IMR-90 (cell line): ENCODE measurements at regions not wholly inside any gene's neighbourhood (a gene's known extent, or its start where the extent isn't known, plus 50 kb on each side); places are given as distances from the start of the nearest gene placed in this dataset.

Experiments
- ATAC-seq: fragments of 200-7000 bp; cut with Tn5 transposase; 2 replicates; pipeline ENCODE4 v1.9.1; 2020; ENCODE audit warnings: low read depth, mild to moderate bottlenecking, moderate library complexity
- BruUV-seq: library from RNA; stranded (reverse); fragments of 400-500 nt; replicated peaks from 2 replicates; lab custom pipeline; 2021; lab: Mats Ljungman, UMichigan
- CTCF ChIA-PET: fragments of 300-600 bp; formaldehyde crosslinking; extraction: SDS; loops from one replicate; lab custom pipeline; 2021; ENCODE audit warnings: antibody characterized with exemption; lab: Yijun Ruan, JAX
- POLR2A ChIA-PET: fragments of 300-600 bp; sonication (Branson Sonifier 250); formaldehyde crosslinking; loops from one replicate; lab custom pipeline; 2022; ENCODE audit warnings: antibody characterized with exemption; ENCODE audit not compliant: unreplicated experiment; lab: Charles Lee
- DNase-seq: peaks from one replicate; pipeline ENCODE4 v3.0.0; 2013
- H2AFZ ChIP-seq: replicated peaks from 2 replicates; pipeline ENCODE3; 2013; ENCODE audit warnings: low read length, mild to moderate bottlenecking; ENCODE audit not compliant: poor library complexity
- H2AK5ac ChIP-seq: 2 replicates; pipeline ENCODE4 v1.6.1; 2013; ENCODE audit warnings: low read depth, low read length, inconsistent platforms
- H2AK9ac ChIP-seq: replicated peaks from 2 replicates; pipeline ENCODE3; 2013; ENCODE audit warnings: mild to moderate bottlenecking, low read depth, low read length, moderate library complexity; ENCODE audit not compliant: poor library complexity
- H2BK120ac ChIP-seq: 2 replicates; pipeline ENCODE4 v1.6.1; 2013; ENCODE audit warnings: low read depth, low read length, inconsistent platforms
- H2BK15ac ChIP-seq: 3 replicates; pipeline ENCODE4 v1.6.1; 2013; ENCODE audit warnings: low read depth, low read length, inconsistent platforms
- H2BK20ac ChIP-seq: 2 replicates; pipeline ENCODE4 v1.6.1; 2013; ENCODE audit warnings: low read depth, mild to moderate bottlenecking, inconsistent platforms, low read length, moderate library complexity
- H2BK5ac ChIP-seq: 2 replicates; pipeline ENCODE4 v1.6.1; 2013; ENCODE audit warnings: mild to moderate bottlenecking, low read depth, low read length, inconsistent platforms; ENCODE audit not compliant: poor library complexity, severe bottlenecking
- H3K14ac ChIP-seq: replicated peaks from 2 replicates; pipeline ENCODE4 v1.6.1; 2013; ENCODE audit warnings: low read depth, low read length, inconsistent platforms
- H3K18ac ChIP-seq: 2 replicates; pipeline ENCODE4 v1.6.1; 2013; ENCODE audit warnings: low read depth, low read length, control low read depth
- H3K23ac ChIP-seq: 2 replicates; pipeline ENCODE4 v1.6.1; 2013; ENCODE audit warnings: low read depth, low read length, inconsistent platforms
- H3K27ac ChIP-seq: 2 replicates; pipeline ENCODE4 v1.5.1; 2013; ENCODE audit warnings: mild to moderate bottlenecking, control low read depth, low read length; ENCODE audit not compliant: insufficient read depth
- H3K27me3 ChIP-seq: 2 replicates; pipeline ENCODE4 v1.6.1; 2013; ENCODE audit warnings: low read length; ENCODE audit not compliant: control insufficient read depth, insufficient read depth
- H3K36me3 ChIP-seq: 2 replicates; pipeline ENCODE4 v1.6.1; 2013; ENCODE audit warnings: low read length, mixed read lengths; ENCODE audit not compliant: control insufficient read depth, insufficient read depth
- H3K4ac ChIP-seq: 2 replicates; pipeline ENCODE4 v1.6.1; 2013; ENCODE audit warnings: low read depth, low read length, inconsistent platforms
- H3K4me1 ChIP-seq: 2 replicates; pipeline ENCODE4 v1.6.1; 2013; ENCODE audit warnings: low read length, mixed read lengths; ENCODE audit not compliant: control insufficient read depth, insufficient read depth
- H3K4me2 ChIP-seq: 2 replicates; pipeline ENCODE4 v1.6.1; 2013; ENCODE audit warnings: low read depth, mild to moderate bottlenecking, control low read depth, low read length, moderate library complexity
- H3K4me3 ChIP-seq: 2 replicates; pipeline ENCODE4 v1.5.1; 2013; ENCODE audit warnings: low read depth, mild to moderate bottlenecking, control low read depth, low read length, moderate library complexity; ENCODE audit not compliant: insufficient read depth
- H3K56ac ChIP-seq: 2 replicates; pipeline ENCODE4 v1.6.1; 2013; ENCODE audit warnings: low read length, inconsistent platforms; ENCODE audit not compliant: insufficient read depth; ENCODE audit errors: extremely low read depth
- H3K79me1 ChIP-seq, 2 experiments: 2 replicates each; pipeline ENCODE4 v1.6.1; 2013; ENCODE audit warnings: low read length in 2 of 2, inconsistent platforms in 1 of 2, low read depth in 1 of 2
- H3K9ac ChIP-seq: 2 replicates; pipeline ENCODE4 v1.6.1; 2013; ENCODE audit warnings: low read depth, low read length, control low read depth
- H3K9me1 ChIP-seq: 2 replicates; pipeline ENCODE4 v1.6.1; 2013; ENCODE audit warnings: low read length, inconsistent platforms; ENCODE audit not compliant: insufficient read depth
- H3K9me3 ChIP-seq: 2 replicates; pipeline ENCODE4 v1.6.1; 2013; ENCODE audit warnings: low read length; ENCODE audit not compliant: control insufficient read depth, insufficient read depth
- H4K20me1 ChIP-seq: 2 replicates; pipeline ENCODE4 v1.6.1; 2013; ENCODE audit warnings: low read length, inconsistent platforms; ENCODE audit not compliant: insufficient read depth
- H4K5ac ChIP-seq: 2 replicates; pipeline ENCODE4 v1.6.1; 2013; ENCODE audit warnings: mild to moderate bottlenecking, low read depth, low read length, control low read depth
- H4K8ac ChIP-seq, 2 experiments: 2 replicates each; pipeline ENCODE4 v1.6.1; 2013; ENCODE audit warnings: low read depth in 2 of 2, low read length in 2 of 2, control low read depth in 1 of 2, inconsistent platforms in 1 of 2
- H4K91ac ChIP-seq: 2 replicates; pipeline ENCODE4 v1.6.1; 2013; ENCODE audit warnings: low read depth, low read length, inconsistent platforms; ENCODE audit not compliant: insufficient read depth
- BHLHE40 ChIP-seq: fragments of 150-350 bp; IDR thresholded peaks from 2 replicates; pipeline ENCODE4 v1.6.1; 2016; ENCODE audit warnings: mild to moderate bottlenecking, low read depth, low read length
- CEBPB ChIP-seq: IDR thresholded peaks from 2 replicates; pipeline ENCODE4 v1.6.1; 2012; ENCODE audit warnings: low read depth, low read length, improper control_type of control experiment
- CHD1 ChIP-seq: IDR thresholded peaks from 2 replicates; pipeline ENCODE4 v1.6.1; 2012; ENCODE audit warnings: low read depth, low read length, improper control_type of control experiment
- FOS ChIP-seq: fragments of 150-350 bp; IDR thresholded peaks from 2 replicates; pipeline ENCODE4 v1.6.1; 2016; ENCODE audit warnings: low read depth, low read length
- MAFK ChIP-seq: IDR thresholded peaks from 2 replicates; pipeline ENCODE4 v1.6.1; 2012; ENCODE audit warnings: low read depth, low read length, improper control_type of control experiment
- MAZ ChIP-seq: IDR thresholded peaks from 2 replicates; pipeline ENCODE4 v1.6.1; 2012; ENCODE audit warnings: low read depth, mild to moderate bottlenecking, low read length, improper control_type of control experiment, moderate library complexity, borderline replicate concordance
- MXI1 ChIP-seq: IDR thresholded peaks from 2 replicates; pipeline ENCODE4 v1.6.1; 2012; ENCODE audit warnings: low read depth, mild to moderate bottlenecking, low read length, moderate library complexity, borderline replicate concordance
- RCOR1 ChIP-seq: IDR thresholded peaks from 2 replicates; pipeline ENCODE4 v1.6.1; 2012; ENCODE audit warnings: mild to moderate bottlenecking, low read length, improper control_type of control experiment; ENCODE audit not compliant: insufficient replicate concordance
- RFX5 ChIP-seq: IDR thresholded peaks from 2 replicates; pipeline ENCODE4 v1.8.0; 2012; ENCODE audit warnings: low read depth, mild to moderate bottlenecking, low read length, moderate library complexity
- SMC3 ChIP-seq: fragments of 150-350 bp; IDR thresholded peaks from 2 replicates; pipeline ENCODE4 v1.6.1; 2016; ENCODE audit warnings: low read depth, mild to moderate bottlenecking, antibody characterized with exemption, low read length, moderate library complexity
- USF2 ChIP-seq: fragments of 150-350 bp; IDR thresholded peaks from 2 replicates; pipeline ENCODE4 v1.6.1; 2017; ENCODE audit warnings: mild to moderate bottlenecking, antibody characterized with exemption, low read length, low read depth
- whole genome bisulfite sequencing, 2 experiments: methylation state at CpG; one replicate each; pipeline versions ENCODE4 v1.1.5 to v1.1.7; 2013; ENCODE audit warnings: missing lambda C conversion rate in 2 of 2; ENCODE audit not compliant: insufficient read length in 1 of 2; ENCODE audit errors: extremely low coverage in 2 of 2; 5-methylcytosine and 5-hydroxymethylcytosine counted together
- dilution Hi-C: fragments of 300-500 bp; cut with HindIII; formaldehyde crosslinking; loops from one replicate; pipeline ENCODE4 v1.14.3; 2018; ENCODE audit warnings: low sequenced_read_pairs; ENCODE audit not compliant: unreplicated experiment
- in situ Hi-C: fragments of 300-500 bp; cut with MboI; formaldehyde crosslinking; loops from 3 replicates; pipeline ENCODE4 v1.14.3; 2019; ENCODE audit warnings: low sequenced_read_pairs, inconsistent platforms, mixed read lengths
- intact Hi-C: fragments of 100-400 bp; cut with micrococcal nuclease; formaldehyde crosslinking; loops from 2 replicates; pipeline ENCODE4 v1.10.0; 2022
- TF ChIP-seq, protein P1 (sequence below): conservative IDR thresholded peaks from 2 replicates; pipeline ENCODE4 v1.5.1; 2012; ENCODE audit warnings: mild to moderate bottlenecking, low read depth, low read length, improper control_type of control experiment
- TF ChIP-seq, protein P2 (sequence below): fragments of 150-350 bp; IDR thresholded peaks from 2 replicates; pipeline ENCODE4 v1.6.1; 2016; ENCODE audit warnings: low read depth, mild to moderate bottlenecking, low read length, moderate library complexity, borderline replicate concordance

DNA sequence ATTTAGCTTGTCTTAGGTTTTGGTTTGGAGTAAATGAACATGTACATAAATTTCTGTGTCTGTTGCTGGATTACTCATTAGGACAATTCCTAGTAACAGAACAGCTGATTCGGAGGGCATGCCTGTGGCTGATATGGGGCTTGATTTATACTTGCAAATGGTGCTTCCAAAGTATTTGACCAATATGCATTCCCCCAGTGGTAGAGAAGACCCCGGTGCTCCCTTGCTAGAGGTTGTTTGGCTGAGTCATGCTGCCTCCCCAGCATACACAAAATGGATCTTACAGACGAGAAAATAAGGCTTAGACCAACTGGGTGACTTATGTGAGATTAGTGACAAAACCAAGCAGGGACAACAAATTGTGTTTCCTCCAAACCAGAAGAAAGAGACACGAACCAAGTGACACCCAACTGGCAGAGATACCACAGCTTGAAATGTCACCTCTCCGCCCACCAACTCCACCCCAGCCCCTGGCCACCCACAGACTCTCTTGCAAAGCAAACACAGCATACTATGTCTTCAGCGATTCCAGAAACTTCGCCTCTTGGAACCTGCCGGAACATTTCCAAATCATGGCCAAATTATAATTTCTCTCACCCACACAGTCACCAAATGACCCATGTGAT is 75.9 kb upstream of the ETS2 start:
- CTCF ChIA-PET = interaction anchor here (2.3 kb wide), 1 partner anchor 408 kb away, joined by 8 read pairs; no protein-coding TSS in a partner anchor
- intact Hi-C loops = loop anchor here (10.0 kb wide), 1 partner anchor 185 kb away; no protein-coding TSS in a partner anchor

More for the DNA sequence above, 75.9 kb upstream of the ETS2 start:
- H2BK15ac ChIP-seq = no peak overlapping the region
- H3K27me3 ChIP-seq = peaks cover 13% of the 10 kb centered on the region
- H2AK9ac ChIP-seq = no peak overlapping the region
- POLR2A ChIA-PET = no interaction called here
- H4K8ac ChIP-seq = no peak overlapping the region
- H2BK5ac ChIP-seq = no peak overlapping the region
- no peak overlapping the region for H2BK20ac ChIP-seq
- no peak overlapping the region for H4K91ac ChIP-seq
- H3K9me1 ChIP-seq = no peaks in the 10 kb centered on the region
- H2AFZ ChIP-seq = no peak overlapping the region
- DNase-seq = peak; percentile 9
- no peak overlapping the region for H4K5ac ChIP-seq
- in situ Hi-C loops = loop anchor here (10.0 kb wide), 1 partner anchor 395 kb away; no protein-coding TSS in a partner anchor
- 70% methylated on average over 2 of the region's 8 CpGs; no CpG with 5 or more reads in 1 of the 2 experiments for WGBS, 2 experiments
- H3K79me1 ChIP-seq = no peaks in the 10 kb centered on the region
- no peak overlapping the region for H3K4me3 ChIP-seq
- peaks cover 11% of the 10 kb centered on the region for H3K9me3 ChIP-seq
- no peaks in the 10 kb centered on the region for H3K36me3 ChIP-seq
- no peak overlapping the region for H3K23ac ChIP-seq
- H3K14ac ChIP-seq = no peak overlapping the region
- H2AK5ac ChIP-seq = no peak overlapping the region
- no peaks in the 10 kb centered on the region for H4K20me1 ChIP-seq
- no peak overlapping the region for H3K4ac ChIP-seq
- no peak overlapping the region for H3K18ac ChIP-seq
- no peak for ATAC-seq
- TF ChIP-seq MAFK (no peak), CHD1 (no peak), RFX5 (no peak), RCOR1 (no peak), CEBPB (no peak), MAZ (no peak), SMC3 (no peak), FOS (no peak), BHLHE40 (no peak), MXI1 (no peak), USF2 (no peak)
- TF ChIP-seq, protein P1, sequence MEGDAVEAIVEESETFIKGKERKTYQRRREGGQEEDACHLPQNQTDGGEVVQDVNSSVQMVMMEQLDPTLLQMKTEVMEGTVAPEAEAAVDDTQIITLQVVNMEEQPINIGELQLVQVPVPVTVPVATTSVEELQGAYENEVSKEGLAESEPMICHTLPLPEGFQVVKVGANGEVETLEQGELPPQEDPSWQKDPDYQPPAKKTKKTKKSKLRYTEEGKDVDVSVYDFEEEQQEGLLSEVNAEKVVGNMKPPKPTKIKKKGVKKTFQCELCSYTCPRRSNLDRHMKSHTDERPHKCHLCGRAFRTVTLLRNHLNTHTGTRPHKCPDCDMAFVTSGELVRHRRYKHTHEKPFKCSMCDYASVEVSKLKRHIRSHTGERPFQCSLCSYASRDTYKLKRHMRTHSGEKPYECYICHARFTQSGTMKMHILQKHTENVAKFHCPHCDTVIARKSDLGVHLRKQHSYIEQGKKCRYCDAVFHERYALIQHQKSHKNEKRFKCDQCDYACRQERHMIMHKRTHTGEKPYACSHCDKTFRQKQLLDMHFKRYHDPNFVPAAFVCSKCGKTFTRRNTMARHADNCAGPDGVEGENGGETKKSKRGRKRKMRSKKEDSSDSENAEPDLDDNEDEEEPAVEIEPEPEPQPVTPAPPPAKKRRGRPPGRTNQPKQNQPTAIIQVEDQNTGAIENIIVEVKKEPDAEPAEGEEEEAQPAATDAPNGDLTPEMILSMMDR = no peak
- TF ChIP-seq, protein P2, sequence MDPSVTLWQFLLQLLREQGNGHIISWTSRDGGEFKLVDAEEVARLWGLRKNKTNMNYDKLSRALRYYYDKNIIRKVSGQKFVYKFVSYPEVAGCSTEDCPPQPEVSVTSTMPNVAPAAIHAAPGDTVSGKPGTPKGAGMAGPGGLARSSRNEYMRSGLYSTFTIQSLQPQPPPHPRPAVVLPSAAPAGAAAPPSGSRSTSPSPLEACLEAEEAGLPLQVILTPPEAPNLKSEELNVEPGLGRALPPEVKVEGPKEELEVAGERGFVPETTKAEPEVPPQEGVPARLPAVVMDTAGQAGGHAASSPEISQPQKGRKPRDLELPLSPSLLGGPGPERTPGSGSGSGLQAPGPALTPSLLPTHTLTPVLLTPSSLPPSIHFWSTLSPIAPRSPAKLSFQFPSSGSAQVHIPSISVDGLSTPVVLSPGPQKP = no peak
- H3K56ac ChIP-seq = no peak overlapping the region
- no peak overlapping the region for H2BK120ac ChIP-seq
- no peaks in the 10 kb centered on the region for H3K4me1 ChIP-seq
- dilution Hi-C loops = no loop called here
- BruUV-seq = no TSS peak
- H3K27ac ChIP-seq = no peak overlapping the region
- no peak overlapping the region for H3K4me2 ChIP-seq
- no peak overlapping the region for H3K9ac ChIP-seq
